Testis (tissue), 2 donors: ENCODE measurements at regions not wholly inside any gene's neighbourhood (a gene's known extent, or its start where the extent isn't known, plus 50 kb on each side); places are given as distances from the start of the nearest gene placed in this dataset.

ENCODE experiments used
- POLR2A ChIP-seq: fragments of 450-650 bp; IDR thresholded peaks from one replicate; pipeline ENCODE4 v1.6.1; 2017; ENCODE audit warnings: antibody characterized with exemption, mild to moderate bottlenecking, moderate library complexity
- TF ChIP-seq, protein P1 (sequence below), 3 experiments: fragments of 450-650 bp in 2 of 3; fragments of 200-600 bp in 1 of 3; sonication (generic) in 1 of 3; IDR thresholded peaks; one replicate each; pipeline ENCODE4 v1.5.1; 2016 to 2019; ENCODE audit warnings: antibody characterized with exemption in 3 of 3, mild to moderate bottlenecking in 2 of 3, moderate library complexity in 1 of 3

- TF ChIP-seq, protein P1, sequence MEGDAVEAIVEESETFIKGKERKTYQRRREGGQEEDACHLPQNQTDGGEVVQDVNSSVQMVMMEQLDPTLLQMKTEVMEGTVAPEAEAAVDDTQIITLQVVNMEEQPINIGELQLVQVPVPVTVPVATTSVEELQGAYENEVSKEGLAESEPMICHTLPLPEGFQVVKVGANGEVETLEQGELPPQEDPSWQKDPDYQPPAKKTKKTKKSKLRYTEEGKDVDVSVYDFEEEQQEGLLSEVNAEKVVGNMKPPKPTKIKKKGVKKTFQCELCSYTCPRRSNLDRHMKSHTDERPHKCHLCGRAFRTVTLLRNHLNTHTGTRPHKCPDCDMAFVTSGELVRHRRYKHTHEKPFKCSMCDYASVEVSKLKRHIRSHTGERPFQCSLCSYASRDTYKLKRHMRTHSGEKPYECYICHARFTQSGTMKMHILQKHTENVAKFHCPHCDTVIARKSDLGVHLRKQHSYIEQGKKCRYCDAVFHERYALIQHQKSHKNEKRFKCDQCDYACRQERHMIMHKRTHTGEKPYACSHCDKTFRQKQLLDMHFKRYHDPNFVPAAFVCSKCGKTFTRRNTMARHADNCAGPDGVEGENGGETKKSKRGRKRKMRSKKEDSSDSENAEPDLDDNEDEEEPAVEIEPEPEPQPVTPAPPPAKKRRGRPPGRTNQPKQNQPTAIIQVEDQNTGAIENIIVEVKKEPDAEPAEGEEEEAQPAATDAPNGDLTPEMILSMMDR (IDR thresholded peaks at IDR 0.05) = no peak
- TF ChIP-seq POLR2A = no peak
Observed at GRCh38 chr2:173667415-173667814, 297.8 kb downstream of the SP3 start.
